Endodermal cell (in vitro differentiated cells): ENCODE measurements at regions not wholly inside any gene's neighbourhood (a gene's known extent, or its start where the extent isn't known, plus 50 kb on each side); places are given as distances from the start of the nearest gene placed in this dataset.

ENCODE experiments used
- DNase-seq: peaks from one replicate; pipeline ENCODE4 v3.0.0-alpha.2; 2017
- H3K27ac ChIP-seq: 2 replicates; pipeline ENCODE4 v1.5.1; 2013; ENCODE audit warnings: mild to moderate bottlenecking, low read depth, low read length, moderate library complexity
- H3K27me3 ChIP-seq: 2 replicates; pipeline ENCODE4 v1.6.1; 2013; ENCODE audit warnings: mild to moderate bottlenecking, low read length, moderate library complexity; ENCODE audit not compliant: insufficient read depth, control insufficient read depth, poor library complexity, severe bottlenecking
- H3K36me3 ChIP-seq: 2 replicates; pipeline ENCODE4 v1.7.0; 2013; ENCODE audit warnings: mild to moderate bottlenecking, low read length, moderate library complexity; ENCODE audit not compliant: control insufficient read depth, insufficient read depth
- H3K4me1 ChIP-seq: one replicate; pipeline ENCODE4 v1.7.0; 2013; ENCODE audit warnings: low read length; ENCODE audit not compliant: control insufficient read depth, insufficient read depth
- H3K4me3 ChIP-seq: 2 replicates; pipeline ENCODE4 v1.5.1; 2013; ENCODE audit warnings: mild to moderate bottlenecking, low read length, moderate library complexity
- H3K9ac ChIP-seq: 2 replicates; pipeline ENCODE4 v1.6.1; 2013; ENCODE audit warnings: mild to moderate bottlenecking, low read length, moderate library complexity; ENCODE audit not compliant: poor library complexity, severe bottlenecking; ENCODE audit errors: extremely low read depth
- H3K9me3 ChIP-seq: 2 replicates; pipeline ENCODE4 v1.6.1; 2013; ENCODE audit warnings: mild to moderate bottlenecking, low read length, moderate library complexity; ENCODE audit not compliant: control insufficient read depth
- H3K27ac Mint-ChIP-seq: 2 replicates; pipeline ENCODE4 v1.8.0; 2020; ENCODE audit warnings: mixed read lengths
- H3K27me3 Mint-ChIP-seq: 2 replicates; pipeline ENCODE4 v1.8.0; 2021; ENCODE audit warnings: mild to moderate bottlenecking, mixed read lengths; ENCODE audit not compliant: insufficient read depth
- H3K36me3 Mint-ChIP-seq: 2 replicates; pipeline ENCODE4 v1.8.0; 2020; ENCODE audit warnings: low read depth, mixed read lengths
- H3K4me1 Mint-ChIP-seq: 2 replicates; pipeline ENCODE4 v1.8.0; 2020; ENCODE audit warnings: mixed read lengths
- H3K4me3 Mint-ChIP-seq: 2 replicates; pipeline ENCODE4 v1.8.0; 2020; ENCODE audit warnings: mild to moderate bottlenecking, moderate library complexity, mixed read lengths
- H3K9me3 Mint-ChIP-seq: 2 replicates; pipeline ENCODE4 v1.8.0; 2020; ENCODE audit warnings: mild to moderate bottlenecking, mixed read lengths
- CTCF ChIP-seq: fragments of 200-600 bp; sonication (generic); conservative IDR thresholded peaks from 2 replicates; pipeline ENCODE4 v1.5.0; 2021; ENCODE audit warnings: antibody characterized with exemption, mild to moderate bottlenecking
- WGBS, 2 experiments: methylation state at CpG; one replicate each; pipeline versions ENCODE4 v1.1.5 to v1.1.7; 2013; ENCODE audit warnings: missing lambda C conversion rate in 2 of 2, mixed read lengths in 1 of 2; ENCODE audit not compliant: insufficient coverage in 1 of 2, insufficient read length in 1 of 2; 5-methylcytosine and 5-hydroxymethylcytosine counted together

- H3K4me1 ChIP-seq: peaks cover 12% of the 10 kb centered on the region
- Mint-ChIP-seq H3K9me3 (peaks cover 3% of the 10 kb centered on the region), H3K27ac (no peak overlapping the region), H3K4me3 (no peak overlapping the region), H3K36me3 (peaks cover 4% of the 10 kb centered on the region), H3K27me3 (no peaks in the 10 kb centered on the region), H3K4me1 (peaks cover 27% of the 10 kb centered on the region)
- no peaks in the 10 kb centered on the region for H3K27me3 ChIP-seq
- no peaks in the 10 kb centered on the region for H3K36me3 ChIP-seq
- no peak for TF ChIP-seq CTCF
- peaks cover 9% of the 10 kb centered on the region for H3K9me3 ChIP-seq
- H3K4me3 ChIP-seq: peak overlapping the region; percentile 33
- WGBS, 2 experiments: 78 to 79% methylated on average over 3 to 5 of the region's 5 CpGs
- H3K27ac ChIP-seq: no peak overlapping the region
- DNase-seq: no peak
- H3K9ac ChIP-seq: no peak overlapping the region
Measured at GRCh38 chr5:173693670-173694069, 77.2 kb upstream of the BOD1 start.

GRCh38 chr5:173696216-173696615 is 79.8 kb upstream of the BOD1 start:
- no peaks in the 10 kb centered on the region for H3K27me3 Mint-ChIP-seq
- Histone ChIP-seq H3K4me1 (no peaks in the 10 kb centered on the region), H3K9ac (no peak overlapping the region), H3K27me3 (no peaks in the 10 kb centered on the region), H3K27ac (no peak overlapping the region), H3K9me3 (peaks cover 9% of the 10 kb centered on the region), H3K36me3 (no peaks in the 10 kb centered on the region), H3K4me3 (no peak overlapping the region)
- peaks cover 3% of the 10 kb centered on the region for H3K9me3 Mint-ChIP-seq
- H3K4me3 Mint-ChIP-seq: no peak overlapping the region
- H3K27ac Mint-ChIP-seq: no peak overlapping the region
- peaks cover 4% of the 10 kb centered on the region for H3K36me3 Mint-ChIP-seq
- DNase-seq: no peak
- peaks cover 11% of the 10 kb centered on the region for H3K4me1 Mint-ChIP-seq
- no peak for TF ChIP-seq CTCF
- 96 to 100% methylated on average over 2 to 3 of the region's 3 CpGs for WGBS, 2 experiments

- Mint-ChIP-seq H3K9me3 (peaks cover 3% of the 10 kb centered on the region), H3K4me1 (peaks cover 15% of the 10 kb centered on the region), H3K36me3 (peaks cover 4% of the 10 kb centered on the region), H3K27ac (no peak overlapping the region), H3K27me3 (no peaks in the 10 kb centered on the region), H3K4me3 (no peak overlapping the region)
- no peak for DNase-seq
- 74 to 78% methylated on average over 6 to 11 of the region's 11 CpGs for WGBS, 2 experiments
- H3K9me3 ChIP-seq: peaks cover 9% of the 10 kb centered on the region
- H3K9ac ChIP-seq: no peak overlapping the region
- no peak for TF ChIP-seq CTCF
- H3K4me1 ChIP-seq: no peaks in the 10 kb centered on the region
- no peaks in the 10 kb centered on the region for H3K36me3 ChIP-seq
- H3K27me3 ChIP-seq: no peaks in the 10 kb centered on the region
- H3K27ac ChIP-seq: no peak overlapping the region
- no peak overlapping the region for H3K4me3 ChIP-seq
Measured at GRCh38 chr5:173697931-173698579, 81.6 kb upstream of the BOD1 start.
